GM21515 (cell line): ENCODE measurements at regions not wholly inside any gene's neighbourhood (a gene's known extent, or its start where the extent isn't known, plus 50 kb on each side); places are given as distances from the start of the nearest gene placed in this dataset.

Source experiments
- ATAC-seq: cut with Tn5 transposase; IDR thresholded peaks from one replicate; pipeline ENCODE4 v1.9.1; 2021; ENCODE audit not compliant: unreplicated experiment

DNA sequence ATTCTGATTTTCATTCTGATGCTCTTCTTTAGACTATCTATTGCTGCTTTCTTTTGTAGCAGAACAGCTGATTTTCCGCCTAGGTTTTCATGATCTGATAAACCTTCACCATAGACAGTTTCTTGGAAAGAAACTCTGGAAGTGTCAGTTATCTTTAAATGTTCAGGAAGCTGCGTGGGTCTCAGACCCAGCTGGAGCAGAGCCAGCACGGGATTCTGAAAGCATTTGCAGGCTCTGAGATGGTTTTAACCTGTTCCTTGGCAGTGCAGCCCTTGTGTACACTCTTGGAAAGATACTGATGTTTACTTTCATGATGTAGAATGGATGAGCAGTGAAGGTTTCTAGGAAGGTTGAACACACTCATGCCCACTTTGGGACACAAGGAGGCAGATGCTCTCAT lies 178.0 kb upstream of the DMRT1 start:
- ATAC-seq, result no peak

DNA sequence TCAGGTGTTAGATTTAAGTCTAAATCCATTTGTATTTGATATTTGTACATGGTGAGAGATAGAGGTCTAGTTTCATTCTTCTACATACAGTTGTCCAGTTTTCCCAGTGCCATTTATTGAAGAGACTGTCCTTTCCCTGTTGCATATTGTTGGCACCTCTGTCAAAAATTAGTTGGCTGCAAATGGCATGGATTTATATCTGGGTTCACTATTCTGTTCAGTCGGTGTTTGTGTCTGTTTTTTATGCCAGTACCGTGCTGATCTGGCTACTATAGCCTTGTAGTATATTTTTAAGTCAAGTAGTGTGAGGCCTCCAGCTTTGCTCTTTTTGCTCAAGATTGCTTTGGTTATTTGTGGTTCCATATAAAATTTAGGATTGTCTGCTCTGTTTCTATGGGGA lies 176.2 kb upstream of the DMRT1 start:
- ATAC-seq, result no peak

DNA sequence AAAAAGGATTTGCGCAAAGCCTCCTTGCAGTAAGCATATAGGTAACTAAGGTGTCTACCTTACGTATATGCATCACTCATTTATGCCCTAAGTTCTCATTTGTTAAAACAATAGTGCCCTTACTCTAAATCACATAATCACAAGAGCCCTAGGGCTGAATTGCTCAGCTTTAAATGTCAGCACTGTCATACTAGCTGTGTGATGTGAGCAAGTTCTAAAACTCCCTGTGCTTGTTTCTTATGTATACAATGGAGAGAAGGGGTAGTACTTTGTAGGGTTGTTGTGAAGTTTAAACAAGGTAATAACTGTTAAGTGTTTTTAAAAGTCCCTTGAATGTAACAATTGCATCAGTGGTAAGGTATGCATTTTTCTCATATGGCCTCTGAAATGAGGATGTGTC lies 169.5 kb upstream of the DMRT1 start:
- ATAC-seq, result no peak

DNA sequence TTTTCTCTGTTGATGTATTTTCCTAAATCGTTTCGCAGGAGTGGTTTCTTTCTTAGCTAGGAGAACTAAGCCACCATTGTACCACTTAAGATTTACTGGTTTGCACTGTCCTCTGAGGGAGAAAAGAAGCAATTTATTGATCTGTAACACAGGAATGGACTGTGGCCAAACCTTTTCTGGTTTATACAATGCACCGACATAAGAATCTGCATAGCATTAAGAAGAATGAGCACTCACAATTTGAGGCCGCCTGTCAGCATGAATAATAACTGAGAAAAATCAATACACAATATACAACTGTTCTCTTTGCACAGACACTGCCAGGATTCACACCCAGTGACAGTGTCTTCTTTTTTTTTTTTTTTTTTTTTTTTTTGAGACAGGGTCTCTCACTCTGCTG lies 168.6 kb upstream of the DMRT1 start:
- no peak for ATAC-seq

DNA sequence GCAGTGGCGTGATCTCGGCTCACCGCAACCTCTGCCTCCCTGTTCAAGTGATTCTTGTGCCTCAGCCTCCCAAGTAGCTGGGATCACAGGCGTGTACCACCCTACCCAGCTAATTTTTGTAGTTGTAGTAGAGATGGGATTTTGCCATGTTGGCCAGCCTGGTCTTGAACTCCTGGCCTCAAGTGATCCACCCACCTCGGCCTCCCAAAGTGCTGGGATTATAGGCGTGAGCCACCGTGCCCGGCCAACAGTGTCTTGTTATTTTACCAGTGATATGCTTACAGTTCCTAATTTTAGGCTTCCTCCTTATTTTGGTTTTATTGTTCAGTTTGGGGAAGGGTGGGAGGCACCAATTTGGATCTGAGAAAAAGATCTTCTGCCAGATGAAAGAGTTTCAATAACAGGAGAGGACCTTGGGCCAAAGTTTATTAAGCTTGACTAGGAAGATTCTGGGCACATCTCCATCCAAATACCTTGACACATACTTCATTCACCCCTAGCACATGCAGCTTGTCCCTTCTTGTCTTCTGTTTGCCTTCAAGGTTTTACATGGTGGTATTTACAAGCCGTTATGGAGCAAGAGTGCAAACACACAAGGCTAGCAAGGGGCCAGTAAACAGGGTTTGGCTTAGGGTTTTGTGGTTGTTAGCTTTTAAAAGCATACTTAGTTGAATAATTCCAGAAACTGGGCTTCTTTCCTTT lies 168.1 kb upstream of the DMRT1 start:
- ATAC-seq, result no peak

DNA sequence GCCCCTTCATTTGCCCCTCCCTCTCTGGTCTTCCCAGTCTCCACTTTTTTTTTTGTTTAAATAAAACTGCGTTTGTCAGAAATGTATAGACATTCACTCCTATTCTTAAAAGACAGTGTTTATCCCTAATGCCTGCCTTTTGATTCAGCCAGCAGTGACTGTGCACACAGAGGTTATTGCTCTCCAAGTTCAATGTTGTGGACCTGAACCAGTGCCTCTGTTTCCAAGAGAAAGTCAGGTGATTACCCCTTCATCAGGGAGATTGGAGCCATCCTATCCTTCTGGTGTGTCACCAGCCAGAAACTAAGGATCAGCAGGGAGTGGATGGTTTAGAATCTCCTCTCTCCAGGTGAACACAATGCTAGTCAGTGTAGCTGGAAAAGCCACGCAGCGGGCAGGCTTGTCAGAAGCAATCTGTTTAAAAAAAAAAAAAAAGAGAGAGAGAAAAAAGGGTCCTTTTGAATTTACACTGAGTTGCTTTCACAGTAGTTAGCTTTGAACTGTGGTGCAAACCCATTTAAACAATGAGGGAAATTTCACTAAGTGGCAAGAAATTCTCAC lies 167.5 kb upstream of the DMRT1 start:
- ATAC-seq, result no peak

DNA sequence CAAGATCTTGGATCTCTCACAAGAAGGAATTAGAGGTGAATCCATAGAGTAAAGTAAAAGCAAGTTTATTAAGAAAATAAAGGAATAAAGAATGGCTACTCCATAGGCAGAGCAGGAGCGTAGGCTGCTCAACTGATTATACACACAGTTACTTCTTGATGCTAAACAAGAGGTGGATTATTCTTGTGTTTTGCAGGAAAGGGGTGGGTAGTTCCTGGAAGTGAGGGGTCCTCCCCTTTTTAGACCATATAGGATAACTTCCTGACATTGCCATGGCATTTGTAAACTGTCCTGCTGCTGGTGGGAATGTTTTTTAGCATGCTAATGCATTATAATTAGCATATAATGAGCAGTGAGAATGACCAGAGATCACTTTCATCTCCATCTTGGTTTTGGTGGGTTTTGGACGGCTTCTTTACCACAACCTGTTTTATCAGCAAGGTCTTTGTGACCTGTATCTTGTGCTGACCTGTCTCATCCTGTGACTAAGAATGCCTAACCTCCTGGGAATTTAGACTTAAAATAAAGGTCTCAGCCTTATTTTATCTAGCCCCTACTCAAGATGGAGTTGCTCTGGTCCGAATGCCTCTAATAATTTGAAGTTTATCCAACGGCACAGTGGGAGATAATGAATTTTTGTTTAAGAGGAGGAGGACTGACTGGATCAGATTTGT lies 165.7 kb upstream of the DMRT1 start:
- no peak for ATAC-seq

DNA sequence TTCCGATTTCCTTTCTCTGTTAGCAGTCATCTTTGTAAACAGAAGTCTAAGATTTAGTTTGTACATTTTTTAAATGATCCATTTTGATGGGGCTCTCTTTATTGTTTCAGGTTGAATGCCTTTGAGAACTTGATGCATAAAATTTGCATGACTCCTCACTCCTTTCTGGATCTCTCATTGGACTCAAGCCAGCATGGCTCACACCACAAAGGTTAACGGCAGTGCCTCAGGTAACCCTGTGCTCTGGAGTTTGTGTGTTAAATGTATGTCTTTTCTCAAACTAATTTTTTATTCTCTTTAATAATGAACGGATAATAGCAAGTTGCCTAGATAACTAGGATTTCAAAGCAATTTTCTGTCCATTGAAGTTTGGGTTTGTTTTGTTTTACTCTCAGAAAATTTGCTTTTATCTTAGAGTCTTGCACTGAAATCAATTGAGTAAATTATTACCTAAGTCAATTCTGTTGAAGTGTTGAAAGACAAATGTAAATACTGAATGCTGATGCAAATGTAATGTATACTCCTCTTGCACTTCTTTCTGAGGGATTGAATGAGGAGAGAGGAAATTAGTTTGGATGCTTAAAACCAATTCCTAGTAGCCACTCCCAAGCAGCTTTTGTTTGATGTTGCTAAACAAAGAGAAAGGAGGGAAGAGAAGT lies 164.6 kb upstream of the DMRT1 start:
- no peak for ATAC-seq

DNA sequence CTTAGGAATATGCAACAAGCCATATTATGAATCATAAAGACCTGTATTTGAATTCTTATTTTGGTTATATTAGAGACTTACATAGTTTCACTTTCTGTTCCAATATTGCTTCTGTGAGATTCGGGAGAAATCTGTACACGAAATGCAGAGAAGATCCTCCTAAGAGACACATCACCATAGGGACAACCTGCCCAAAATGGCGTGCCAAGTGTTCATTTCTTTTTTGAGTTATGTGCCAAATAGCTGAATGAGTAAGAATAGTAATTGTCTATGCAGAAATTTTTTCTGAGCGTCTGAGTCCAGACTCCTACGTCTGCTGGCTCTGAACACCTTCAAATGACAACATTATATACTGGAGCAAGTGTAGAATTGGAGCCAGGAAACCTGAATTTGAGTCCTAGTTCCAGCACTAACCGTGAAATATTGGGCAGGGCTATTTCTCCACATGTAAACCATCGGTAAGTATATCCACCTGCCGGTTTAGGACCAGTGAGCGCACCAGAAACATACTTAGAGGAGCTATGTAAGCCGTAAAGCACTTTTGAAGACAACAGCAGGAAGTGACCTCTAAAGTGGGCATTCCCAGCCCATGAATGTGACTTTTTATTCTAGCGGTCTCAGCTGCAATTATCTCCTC lies 163.9 kb upstream of the DMRT1 start:
- ATAC-seq, result no peak

DNA sequence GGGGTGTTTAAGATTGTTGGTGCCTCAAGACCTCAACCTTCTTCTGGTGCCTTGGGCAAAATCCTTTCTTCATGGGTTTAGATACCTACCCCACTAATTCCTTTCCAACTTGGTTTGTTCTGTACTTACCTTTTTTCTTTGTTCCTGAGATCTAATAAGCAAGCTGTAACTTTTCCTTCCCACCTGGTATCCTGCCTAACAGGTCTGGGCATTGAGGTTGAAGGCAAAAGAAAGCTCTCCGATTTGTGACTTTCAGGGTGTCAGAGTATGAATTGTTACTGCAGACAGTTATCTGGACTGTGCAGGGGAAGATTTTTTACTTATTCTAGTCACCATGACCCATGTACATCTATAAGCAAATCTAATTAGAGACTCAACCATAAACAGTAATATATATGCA lies 162.6 kb upstream of the DMRT1 start:
- no peak for ATAC-seq

DNA sequence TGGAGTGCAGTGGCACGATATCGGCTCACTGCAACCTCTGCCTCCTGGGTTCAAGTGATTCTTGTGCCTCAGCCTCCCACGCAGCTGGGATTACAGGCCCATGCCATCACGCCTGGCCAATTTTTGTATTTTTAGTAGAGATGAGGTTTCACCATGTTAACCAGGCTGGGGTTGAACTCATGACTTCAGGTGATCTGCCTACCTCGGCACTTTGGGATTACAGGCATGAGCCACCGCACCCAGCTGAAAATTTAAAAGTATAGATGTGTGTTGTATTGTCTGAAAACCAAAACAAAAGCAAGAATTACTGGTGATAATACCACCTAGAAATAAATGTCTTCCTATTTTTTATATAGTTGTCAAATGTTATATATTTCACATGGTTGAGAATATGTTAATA lies 162.0 kb upstream of the DMRT1 start:
- ATAC-seq, result no peak

DNA sequence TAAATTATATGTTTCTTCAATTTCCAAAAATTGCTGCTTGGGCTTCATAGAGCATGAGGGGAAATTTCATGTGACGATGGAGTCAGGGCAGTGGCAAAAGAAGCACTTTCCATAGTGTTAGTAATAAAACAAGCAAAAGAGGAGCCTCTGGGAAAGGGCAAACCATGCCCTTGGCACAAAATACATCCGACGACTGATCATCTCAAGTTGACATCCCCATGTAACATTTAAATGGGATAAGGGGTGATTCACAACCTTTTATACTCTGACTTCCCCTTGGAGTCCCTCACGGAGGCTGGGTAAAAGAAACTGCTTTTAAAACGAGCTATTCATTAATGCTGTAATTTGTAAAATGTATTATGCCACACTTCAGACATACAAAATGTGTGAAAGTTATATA lies 161.4 kb upstream of the DMRT1 start:
- no peak for ATAC-seq

DNA sequence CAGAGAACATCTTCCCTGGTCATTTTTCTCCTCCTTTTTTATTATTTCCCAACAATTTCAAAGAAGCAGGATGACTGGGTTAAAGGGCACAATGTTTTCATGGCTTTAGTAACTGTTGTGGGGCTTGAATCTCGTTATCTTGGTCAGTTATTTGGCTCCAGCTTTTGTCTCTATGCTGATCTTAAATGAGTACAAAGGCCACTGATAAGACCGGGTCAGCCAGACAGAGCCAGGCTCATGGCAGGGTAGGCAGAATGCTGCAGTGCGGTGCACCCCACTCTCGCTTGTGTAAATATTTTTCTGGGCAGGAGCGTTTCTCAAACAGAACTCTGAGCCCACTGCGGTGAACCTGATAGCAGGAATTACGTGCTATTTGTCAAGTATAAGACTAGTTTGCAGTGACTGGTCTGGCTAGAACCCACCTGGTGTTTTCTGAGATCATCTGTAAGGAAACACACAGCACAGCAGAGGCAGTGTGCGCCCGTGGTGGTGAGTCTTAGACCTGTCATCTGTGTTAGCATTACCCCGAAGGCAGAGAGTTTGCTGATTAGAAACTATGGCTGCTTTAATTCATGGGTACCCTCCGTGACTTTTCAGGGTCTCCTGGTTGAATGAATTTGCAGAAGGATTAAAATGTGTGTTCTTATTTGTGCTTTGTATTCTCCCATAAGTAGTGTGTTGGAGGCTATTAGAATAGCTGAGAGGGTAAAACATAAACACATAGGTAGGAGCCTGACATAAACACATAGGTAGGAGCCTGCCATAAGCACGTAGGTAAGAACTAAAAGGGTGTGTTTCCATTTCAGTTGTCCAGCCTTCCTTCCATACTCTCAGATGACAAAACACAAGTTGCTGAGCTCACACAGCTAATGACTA lies 158.6 kb upstream of the DMRT1 start:
- ATAC-seq, result no peak

DNA sequence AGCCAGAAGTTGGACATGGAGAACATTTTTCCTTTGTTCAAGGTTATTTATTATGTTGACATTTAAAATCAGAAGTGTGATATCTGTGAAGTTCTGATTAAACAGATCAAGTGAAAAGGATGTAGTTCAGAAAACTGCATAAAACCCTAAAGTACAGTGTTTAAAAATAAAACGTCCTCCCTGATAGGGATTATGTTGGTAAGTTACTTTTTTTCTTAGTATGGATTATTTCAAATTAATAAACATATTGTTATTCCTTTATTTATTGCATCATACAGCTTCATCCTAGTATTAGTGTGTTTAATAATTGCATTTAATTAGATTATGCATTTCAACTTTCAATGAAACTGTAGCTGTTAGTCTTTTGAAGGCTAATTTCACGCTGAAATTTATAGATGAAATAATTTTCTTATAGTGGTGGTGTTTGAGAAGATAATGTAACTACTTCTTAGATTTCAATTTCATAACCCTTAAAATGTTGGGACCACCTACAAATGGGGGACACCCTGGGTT lies 157.9 kb upstream of the DMRT1 start:
- no peak for ATAC-seq

DNA sequence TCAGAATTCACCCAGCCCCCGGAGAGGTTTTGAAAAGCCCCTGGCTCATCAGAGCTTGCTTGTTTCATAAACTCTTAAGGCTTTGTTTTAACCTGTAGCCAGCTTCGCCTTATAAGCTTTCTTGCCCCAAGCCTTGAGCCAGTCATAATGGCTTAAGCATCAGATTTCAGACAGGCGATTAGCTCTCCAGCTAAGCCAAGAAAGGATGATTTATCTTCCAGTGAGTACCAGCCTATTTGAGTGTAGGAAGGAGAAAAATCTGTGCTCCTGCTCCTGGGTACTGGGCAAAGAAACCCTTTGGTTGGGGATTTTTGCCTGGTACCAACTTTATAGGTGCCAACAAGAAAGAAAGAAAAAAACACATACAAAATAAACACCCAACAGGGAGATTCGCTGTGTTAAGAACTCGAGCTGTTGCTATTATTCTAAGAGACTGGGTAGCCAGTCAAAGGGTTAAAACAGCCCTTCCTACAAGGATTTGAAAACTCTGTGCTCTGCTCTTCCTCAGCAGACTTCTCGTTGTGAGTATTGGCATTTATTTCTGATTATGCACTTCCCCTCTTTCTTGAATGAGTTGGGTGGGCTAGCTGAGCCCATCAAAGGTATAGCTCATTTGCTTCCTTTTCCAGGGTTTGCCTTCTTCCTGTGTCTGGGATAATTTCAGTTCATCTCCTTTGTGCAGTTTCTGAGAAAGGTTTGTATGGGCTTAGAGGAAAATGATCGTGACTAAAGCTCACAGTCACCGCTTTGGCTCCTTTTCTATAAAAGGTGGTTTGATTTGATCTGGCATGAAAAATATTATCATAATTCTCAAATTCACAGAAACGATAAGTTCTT lies 157.2 kb upstream of the DMRT1 start:
- ATAC-seq, result no peak

DNA sequence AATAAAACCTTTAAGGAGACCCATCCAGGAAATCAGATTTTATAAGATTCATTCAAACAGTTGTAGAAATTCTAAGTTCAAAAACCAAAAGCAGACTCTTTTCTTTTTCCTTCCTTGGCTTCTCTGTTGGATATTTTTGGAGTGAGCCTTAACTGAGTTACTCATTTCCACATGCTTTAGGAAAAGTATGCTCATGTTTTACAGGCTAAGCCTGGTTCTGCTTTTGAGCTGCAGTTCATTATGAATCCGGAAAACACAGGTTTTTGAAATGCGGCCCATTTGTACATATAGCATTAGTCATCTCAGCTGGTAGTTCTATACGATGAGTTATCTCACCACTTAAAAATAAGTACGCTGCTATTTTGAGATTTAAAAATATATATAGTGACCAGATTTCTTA lies 156.6 kb upstream of the DMRT1 start:
- ATAC-seq, result no peak

DNA sequence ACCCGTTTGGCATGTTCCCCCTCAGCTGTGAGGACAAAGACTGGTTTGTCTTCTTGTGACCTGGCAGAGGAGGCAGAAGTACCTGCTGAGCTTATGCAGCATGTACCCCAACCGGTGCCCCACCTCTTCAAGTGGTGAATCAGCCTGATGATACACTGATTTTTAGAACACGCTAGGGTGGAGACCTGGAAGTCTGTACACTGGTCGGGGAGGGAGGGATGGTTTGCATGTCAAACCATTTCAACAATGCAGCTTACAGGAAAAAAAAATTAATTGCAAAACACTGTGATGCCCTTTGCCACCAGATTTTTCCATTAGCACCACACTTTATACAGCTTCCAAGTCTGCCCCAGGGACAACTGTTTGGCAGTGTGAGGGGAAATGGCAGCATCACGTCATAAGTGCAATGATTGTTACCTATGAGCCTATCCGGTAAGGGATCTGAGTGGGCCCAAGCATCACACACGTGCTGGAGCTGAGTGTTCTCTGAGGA lies 155.1 kb upstream of the DMRT1 start:
- ATAC-seq, result no peak

DNA sequence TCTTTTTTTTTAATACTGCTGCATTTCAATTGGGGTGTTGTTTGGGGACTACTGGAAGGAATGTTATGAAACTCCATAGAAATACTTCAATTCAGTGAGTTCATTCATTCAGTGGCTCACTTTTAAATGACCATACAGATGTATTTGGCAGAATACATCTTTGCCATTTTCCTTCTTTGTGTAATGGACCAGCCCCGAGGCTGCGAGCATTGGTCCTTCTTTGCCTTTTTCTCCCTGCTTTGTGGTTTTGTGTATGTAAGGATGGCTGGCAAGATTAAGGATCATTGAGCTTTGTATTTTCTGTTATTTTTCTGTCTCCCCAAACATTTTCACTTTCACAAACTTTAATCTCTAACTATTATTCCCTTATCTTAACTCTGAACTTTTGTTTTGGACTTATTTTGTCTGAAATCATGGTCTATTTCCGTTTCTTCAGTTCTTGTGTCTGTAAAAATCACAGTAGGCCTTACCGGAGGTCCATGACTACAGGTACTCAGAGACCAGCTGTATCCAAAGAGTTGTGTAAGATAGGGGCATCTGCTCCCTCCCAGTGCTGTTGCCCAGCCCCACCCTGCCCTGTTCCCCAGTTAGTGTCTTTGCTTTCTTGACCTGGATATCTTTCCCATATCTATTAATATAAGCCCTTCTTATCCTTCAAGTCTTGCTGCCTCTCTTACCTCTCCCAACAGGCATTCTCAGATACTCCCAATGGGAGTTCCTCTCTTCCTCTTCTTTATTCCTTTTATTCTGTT lies 154.3 kb upstream of the DMRT1 start:
- ATAC-seq, result no peak

DNA sequence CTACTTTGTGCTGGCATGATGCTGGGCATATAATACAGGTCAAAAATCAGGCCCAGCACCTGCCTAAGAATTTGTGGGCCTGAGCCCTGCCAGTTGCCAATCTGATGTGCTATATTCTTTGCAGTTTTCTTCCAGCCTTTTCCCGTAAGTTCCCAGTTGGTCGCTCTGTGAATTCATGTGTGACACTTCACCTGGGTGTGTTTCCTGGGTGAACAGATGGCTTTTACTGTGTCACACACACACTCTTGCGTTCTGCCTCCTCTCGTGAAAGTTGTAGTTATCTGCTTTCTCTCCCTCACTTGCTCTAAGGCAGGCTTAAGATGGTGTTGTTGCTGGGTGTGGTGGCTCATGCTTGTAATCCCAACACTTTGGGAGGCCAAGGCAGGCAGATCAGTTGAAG lies 153.5 kb upstream of the DMRT1 start:
- ATAC-seq, result no peak
